SH-SY5Y (cell line): ENCODE measurements at regions not wholly inside any gene's neighbourhood (a gene's known extent, or its start where the extent isn't known, plus 50 kb on each side); places are given as distances from the start of the nearest gene placed in this dataset.

Experiments
- GATA2 ChIP-seq: IDR thresholded peaks from 2 replicates; pipeline ENCODE4 v1.6.1; 2011; ENCODE audit warnings: mild to moderate bottlenecking, low read depth, low read length
- GATA3 ChIP-seq: IDR thresholded peaks from 2 replicates; pipeline ENCODE4 v1.6.1; 2011; ENCODE audit warnings: low read depth, mild to moderate bottlenecking, low read length, moderate library complexity

- no peak for TF ChIP-seq GATA2
- TF ChIP-seq GATA3: no peak
Measured at GRCh38 chr11:96817482-96818399, 427.9 kb downstream of the JRKL start.

DNA sequence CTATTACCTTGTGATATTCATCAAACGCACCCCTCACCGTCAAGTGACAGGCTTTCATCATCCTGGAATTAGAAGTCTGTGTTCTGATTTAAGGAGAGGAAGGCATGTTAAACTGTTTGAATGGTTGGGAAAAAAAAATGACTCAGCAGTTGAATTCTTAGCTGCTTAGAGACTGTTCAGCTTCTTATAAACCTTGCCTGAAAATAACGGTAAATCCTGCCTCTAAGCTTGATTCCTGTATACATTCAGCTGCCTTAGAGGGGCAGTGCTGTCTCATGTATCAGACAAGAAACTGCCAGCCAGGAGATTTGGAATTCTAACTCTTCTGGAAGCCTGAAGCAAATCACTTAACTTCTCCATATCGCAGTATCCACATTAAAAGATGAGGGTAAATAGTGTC lies 437.4 kb downstream of the JRKL start:
- no peak for TF ChIP-seq GATA3
- TF ChIP-seq GATA2: no peak

- TF ChIP-seq GATA2 (no peak), GATA3 (no peak)
Measured at GRCh38 chr11:96841792-96842191, 452.0 kb downstream of the JRKL start.

DNA sequence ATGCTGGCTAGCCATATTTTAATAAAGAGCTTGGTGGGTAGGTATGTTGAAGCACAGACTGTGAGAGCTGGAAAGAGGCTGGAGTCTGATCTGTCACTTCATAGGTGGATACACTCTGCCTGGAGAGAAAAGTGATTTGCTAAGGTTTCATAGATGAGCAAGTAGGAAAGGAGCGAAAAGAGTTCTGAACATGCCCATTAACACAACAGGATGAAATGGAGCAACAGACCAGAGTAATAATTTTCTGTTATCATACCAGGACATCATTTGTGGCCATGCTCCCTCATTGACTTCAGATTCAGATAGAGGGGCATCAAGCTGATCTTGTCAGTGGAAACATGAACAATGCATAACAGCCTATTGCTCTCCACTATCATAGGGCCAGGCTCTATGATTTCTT lies 452.9 kb downstream of the JRKL start:
- no peak for TF ChIP-seq GATA3
- TF ChIP-seq GATA2: no peak

DNA sequence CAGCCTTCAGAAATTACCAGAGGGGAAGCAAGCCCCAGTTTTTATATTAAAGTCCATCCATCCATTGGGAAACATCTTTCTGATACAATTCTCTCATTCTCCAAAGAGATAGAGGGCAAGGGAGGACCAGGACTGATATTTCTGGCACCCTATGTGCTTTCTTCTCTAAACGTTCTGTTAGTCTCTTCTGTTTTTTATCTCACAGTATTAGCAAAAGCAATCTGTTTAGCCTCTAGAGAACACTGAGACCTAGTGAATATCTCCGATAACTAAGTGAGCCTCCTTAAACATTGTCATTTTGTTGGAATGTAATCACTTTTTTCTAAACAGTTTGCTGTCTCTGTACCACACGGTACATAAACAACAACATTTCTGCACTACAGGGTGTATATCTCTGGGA lies 464.6 kb downstream of the JRKL start:
- no peak for TF ChIP-seq GATA2
- no peak for TF ChIP-seq GATA3

- TF ChIP-seq GATA3 (no peak), GATA2 (no peak)
Measured at GRCh38 chr11:96863520-96863919, 473.7 kb downstream of the JRKL start.

DNA sequence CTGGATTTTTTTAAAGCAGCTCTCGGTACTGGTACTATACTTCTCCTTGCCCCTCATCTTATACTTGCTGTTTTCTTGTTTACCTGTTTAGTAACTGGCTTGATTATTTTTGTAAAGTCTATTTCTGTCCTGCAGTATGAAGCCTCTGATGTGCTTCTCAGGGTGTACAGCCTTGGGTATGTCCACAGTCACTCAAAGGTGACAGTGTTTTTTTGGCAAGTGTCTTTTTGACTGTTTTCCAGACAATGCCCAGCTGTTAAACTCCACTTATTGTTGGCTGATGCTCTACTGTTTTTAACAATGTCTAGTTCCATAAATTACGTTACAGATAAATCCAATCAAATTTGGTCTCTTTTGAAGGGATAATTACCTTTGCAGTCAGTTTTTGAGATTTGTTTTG lies 475.2 kb downstream of the JRKL start:
- TF ChIP-seq GATA3 (no peak), GATA2 (no peak)

DNA sequence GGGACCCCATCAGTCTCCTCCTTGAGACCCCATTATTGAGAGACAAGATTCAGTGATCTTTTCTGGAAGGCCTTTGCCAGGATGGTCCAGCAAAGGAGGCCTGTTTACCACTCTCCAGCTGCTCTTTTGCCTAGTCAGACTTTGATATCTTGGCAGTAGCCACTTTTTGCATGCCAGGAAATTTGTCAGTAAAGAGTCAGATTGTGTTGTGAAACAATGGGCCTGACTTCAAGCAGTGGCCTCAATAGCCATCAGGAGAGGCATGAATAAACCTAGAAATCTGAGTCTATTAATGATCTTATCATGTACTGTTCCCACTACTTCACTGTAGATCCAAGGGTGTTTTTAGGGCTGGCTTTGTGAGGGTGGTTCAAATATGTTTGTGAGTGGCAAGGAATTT lies 479.4 kb downstream of the JRKL start:
- TF ChIP-seq GATA3 (no peak), GATA2 (no peak)

DNA sequence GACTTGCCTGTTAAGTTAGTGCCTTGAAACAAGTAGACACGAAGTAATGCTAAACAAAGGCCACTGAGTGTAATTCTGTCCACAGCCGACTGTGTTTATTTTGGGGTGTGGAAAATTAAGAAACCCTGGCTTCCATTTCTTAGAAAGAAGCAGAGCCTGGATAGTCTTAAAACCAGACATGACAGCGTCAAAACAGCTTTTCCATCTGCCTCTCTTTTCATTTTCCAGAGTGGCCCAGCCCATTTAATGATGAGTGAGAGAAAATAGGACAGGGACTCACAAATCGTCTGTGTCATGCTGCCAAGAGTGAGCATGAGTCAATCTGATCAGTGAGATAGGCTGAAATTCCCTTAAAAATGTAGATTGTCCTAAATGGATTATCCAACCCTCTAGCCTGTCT lies 485.9 kb downstream of the JRKL start:
- TF ChIP-seq GATA2 (peak; percentile 51), GATA3 (no peak)

GRCh38 chr11:96878299-96879051 lies 488.7 kb downstream of the JRKL start:
- TF ChIP-seq GATA2 (no peak), GATA3 (no peak)

DNA sequence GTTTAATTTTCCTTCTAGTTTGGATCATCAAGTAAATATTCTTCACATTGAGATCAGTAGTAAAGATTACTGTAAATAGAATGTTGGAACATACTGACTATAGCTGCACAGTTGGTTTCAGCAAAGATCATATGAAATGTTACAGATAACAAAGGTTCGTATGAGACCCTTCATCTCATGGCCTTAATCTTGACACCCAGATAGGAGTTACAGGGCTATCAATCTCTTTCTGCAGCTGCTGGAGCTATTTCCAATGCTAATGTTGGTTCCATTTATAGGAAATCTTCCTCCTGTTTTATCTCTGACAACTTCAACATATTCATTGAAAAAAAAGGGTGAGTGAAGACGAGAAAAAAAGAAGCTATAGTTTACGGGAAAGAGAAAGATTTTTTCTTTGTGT lies 495.6 kb downstream of the JRKL start:
- TF ChIP-seq GATA2 (no peak), GATA3 (no peak)

- TF ChIP-seq GATA2 (no peak), GATA3 (no peak)
Measured at GRCh38 chr11:96885912-96886311, 496.1 kb downstream of the JRKL start.

- TF ChIP-seq GATA3 (no peak), GATA2 (no peak)
Measured at GRCh38 chr11:96893988-96894387, 504.2 kb downstream of the JRKL start.

DNA sequence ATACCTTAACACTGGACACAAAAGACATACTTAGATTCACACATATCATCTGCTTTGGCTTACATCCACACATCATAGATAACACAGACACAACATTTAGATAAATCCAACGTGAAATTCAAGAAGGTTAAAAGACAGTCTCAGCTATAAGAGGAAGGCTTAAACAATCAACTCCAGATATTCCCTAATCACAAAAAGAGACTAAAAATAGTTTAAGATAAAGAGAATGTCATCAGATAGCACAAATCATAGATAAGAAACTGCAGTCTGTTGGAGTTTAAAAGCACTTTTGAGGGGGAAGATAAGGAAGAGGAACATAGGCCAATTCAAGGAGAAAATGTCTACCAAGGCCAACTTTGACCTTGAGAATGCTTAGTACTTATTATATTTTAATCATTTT lies 504.8 kb downstream of the JRKL start:
- TF ChIP-seq GATA3 (no peak), GATA2 (no peak)

DNA sequence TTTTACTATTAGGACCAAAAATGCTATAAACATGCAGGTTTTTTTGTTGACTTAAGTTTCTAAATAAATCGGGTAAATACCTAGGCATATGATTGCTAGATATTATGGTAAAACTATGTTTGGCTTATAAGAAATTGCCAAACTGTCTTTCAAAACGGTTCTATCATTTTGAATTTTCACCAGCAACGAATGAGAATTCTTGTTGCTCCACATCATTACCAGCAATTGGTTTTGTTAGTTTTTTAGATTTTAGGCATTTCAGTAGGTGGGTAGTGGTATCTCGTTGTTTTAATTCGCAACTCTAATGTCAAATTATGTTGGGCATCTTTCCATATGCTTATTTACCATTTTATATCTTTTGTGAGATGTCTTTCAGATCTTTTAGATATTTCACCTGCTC lies 510.2 kb downstream of the JRKL start:
- TF ChIP-seq GATA3 (no peak), GATA2 (no peak)
